ENCODE measurements at regions not wholly inside any gene's neighbourhood (a gene's known extent, or its start where the extent isn't known, plus 50 kb on each side); places are given as distances from the start of the nearest gene placed in this dataset.

DNA sequence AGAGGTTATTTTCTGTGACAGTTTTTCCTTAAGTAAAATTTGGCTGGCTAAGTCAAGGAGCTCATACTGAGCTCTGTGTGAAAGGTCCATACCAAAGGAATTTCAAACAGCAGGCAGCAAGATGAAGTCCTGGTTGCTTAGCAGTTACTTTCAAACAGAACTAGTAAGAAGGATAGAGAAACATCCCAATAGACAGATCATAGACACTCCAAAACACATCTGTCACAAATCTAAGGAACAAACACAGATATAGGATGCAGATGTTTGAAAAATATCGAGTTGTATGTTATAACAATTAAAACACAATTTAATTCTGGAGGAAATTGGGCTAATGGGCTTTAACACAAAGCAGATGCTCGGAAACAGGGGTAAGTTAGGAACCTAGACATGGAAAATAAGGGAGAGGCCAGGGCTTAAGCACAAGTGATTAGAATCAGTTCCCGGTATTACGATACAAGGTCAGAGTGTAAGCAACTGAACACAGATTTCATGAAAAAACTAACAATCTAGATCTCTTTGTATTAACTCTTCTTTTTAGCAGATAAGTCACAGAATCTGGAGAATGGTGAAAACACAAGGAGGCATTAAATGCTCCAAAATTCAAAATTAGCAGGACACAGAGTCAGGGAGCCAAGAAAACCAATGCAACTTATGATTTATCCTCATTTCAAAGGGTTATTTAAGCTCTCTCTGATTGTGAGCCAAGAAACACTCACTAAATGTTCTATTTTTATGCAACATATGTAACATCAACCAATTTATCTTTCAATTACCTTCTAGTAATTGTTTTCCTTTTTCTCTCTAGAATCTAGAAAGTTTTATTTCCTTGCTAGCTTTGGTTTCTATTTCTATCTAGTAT, 1992.9 kb upstream of the PCDH20 start:
- H3K27ac ChIP-seq, result no peak overlapping the region

DNA sequence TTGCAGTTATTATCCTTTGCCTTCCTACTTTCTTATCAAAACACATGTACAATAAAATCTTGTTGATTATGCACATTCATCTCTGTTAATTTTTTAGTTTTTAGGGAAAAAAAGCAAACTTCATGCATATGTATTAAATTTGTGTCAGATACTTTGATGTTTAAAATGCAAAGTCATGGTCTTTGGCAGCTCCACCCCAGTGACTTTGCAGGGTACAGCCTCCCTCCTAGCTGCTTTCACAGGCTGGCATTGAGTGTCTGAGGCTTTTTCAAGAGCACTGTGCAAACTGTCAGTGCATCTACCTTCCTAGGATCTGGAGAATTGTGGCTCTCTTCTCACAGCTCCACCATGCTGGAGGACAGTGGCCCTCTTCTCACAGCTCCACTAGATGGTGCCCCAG, 1988.1 kb upstream of the PCDH20 start:
- Histone ChIP-seq H3K4me3 (no peak overlapping the region), H3K27me3 (no peaks in the 10 kb centered on the region), H3K36me3 (no peaks in the 10 kb centered on the region), H3K27ac (no peak overlapping the region), H3K4me1 (no peaks in the 10 kb centered on the region), H3K9me3 (no peaks in the 10 kb centered on the region)
- TF ChIP-seq, protein P1, sequence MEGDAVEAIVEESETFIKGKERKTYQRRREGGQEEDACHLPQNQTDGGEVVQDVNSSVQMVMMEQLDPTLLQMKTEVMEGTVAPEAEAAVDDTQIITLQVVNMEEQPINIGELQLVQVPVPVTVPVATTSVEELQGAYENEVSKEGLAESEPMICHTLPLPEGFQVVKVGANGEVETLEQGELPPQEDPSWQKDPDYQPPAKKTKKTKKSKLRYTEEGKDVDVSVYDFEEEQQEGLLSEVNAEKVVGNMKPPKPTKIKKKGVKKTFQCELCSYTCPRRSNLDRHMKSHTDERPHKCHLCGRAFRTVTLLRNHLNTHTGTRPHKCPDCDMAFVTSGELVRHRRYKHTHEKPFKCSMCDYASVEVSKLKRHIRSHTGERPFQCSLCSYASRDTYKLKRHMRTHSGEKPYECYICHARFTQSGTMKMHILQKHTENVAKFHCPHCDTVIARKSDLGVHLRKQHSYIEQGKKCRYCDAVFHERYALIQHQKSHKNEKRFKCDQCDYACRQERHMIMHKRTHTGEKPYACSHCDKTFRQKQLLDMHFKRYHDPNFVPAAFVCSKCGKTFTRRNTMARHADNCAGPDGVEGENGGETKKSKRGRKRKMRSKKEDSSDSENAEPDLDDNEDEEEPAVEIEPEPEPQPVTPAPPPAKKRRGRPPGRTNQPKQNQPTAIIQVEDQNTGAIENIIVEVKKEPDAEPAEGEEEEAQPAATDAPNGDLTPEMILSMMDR (IDR thresholded peaks at IDR 0.05), result no peak
- TF ChIP-seq EP300 (IDR thresholded peaks at IDR 0.05) (no peak), POLR2A (IDR thresholded peaks at IDR 0.05) (no peak)
- DNase-seq (ENCODE audit: low spot score in 2 of 2), result no peak

More for the DNA sequence above, 1992.9 kb upstream of the PCDH20 start:
- H3K36me3 ChIP-seq, result no peaks in the 10 kb centered on the region
- no peaks in the 10 kb centered on the region for H3K4me1 ChIP-seq
- DNase-seq (ENCODE audit: low spot score in 2 of 2), result no peak
- H3K9me3 ChIP-seq, result no peaks in the 10 kb centered on the region
- WGBS, 2 donors, result 48 to 53% methylated on average over 4 of the region's 4 CpGs
- TF ChIP-seq, protein P1 (IDR thresholded peaks at IDR 0.05), result no peak
- no peak for TF ChIP-seq POLR2A (IDR thresholded peaks at IDR 0.05)
- no peak for TF ChIP-seq EP300 (IDR thresholded peaks at IDR 0.05)
- no peak overlapping the region for H3K4me3 ChIP-seq
- no peaks in the 10 kb centered on the region for H3K27me3 ChIP-seq

DNA sequence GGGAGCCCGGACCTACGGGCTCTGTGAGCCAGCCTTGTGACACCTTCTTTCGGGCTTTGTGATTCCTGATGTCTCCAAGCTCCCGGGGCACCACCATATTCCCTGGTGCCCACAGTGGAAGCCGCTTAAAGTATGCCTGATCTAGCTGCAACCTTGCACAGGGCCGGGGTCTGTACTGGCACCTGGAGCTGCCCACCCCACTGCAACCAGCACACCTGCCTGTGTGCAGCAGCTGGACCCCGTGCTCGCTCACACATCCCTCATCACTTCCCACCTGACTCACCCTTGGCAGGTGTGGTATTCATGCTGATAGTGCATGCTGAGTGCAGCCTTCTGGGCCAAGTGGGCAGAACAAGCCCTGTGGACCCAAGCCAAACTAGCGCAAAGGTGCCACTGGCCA, 1981.1 kb upstream of the PCDH20 start:
- no peak for DNase-seq (ENCODE audit: low spot score in 2 of 2)
- 83% methylated on average over 6 to 9 of the region's 9 CpGs for WGBS, 2 donors
- Histone ChIP-seq H3K9me3 (no peaks in the 10 kb centered on the region), H3K27me3 (no peaks in the 10 kb centered on the region), H3K36me3 (no peaks in the 10 kb centered on the region), H3K27ac (no peak overlapping the region), H3K4me1 (no peaks in the 10 kb centered on the region), H3K4me3 (no peak overlapping the region)
- TF ChIP-seq, protein P1 (IDR thresholded peaks at IDR 0.05), result no peak
- TF ChIP-seq POLR2A (IDR thresholded peaks at IDR 0.05) (no peak), EP300 (IDR thresholded peaks at IDR 0.05) (no peak)

DNA sequence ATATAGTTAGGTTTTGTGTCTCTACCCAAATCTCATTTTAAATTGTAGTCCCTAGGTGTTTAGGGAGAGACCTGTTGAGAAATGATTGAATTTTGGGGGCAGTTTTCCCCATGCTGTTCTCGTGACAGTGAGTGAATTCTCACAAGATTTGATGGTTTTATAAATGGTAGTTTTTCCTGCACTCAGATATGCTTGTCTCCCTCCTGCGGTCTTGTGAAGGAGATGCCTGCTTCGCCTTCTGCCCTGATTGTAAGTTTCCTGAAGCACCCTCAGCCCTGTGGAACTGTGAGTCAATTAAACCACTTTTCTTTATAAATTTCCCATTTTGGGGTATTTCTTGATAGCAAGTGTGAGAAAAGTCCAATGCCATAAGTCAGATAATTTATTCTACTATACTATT, 1977.5 kb upstream of the PCDH20 start:
- 74 to 88% methylated on average over 3 of the region's 3 CpGs for WGBS, 2 donors
- no peaks in the 10 kb centered on the region for H3K27me3 ChIP-seq

DNA sequence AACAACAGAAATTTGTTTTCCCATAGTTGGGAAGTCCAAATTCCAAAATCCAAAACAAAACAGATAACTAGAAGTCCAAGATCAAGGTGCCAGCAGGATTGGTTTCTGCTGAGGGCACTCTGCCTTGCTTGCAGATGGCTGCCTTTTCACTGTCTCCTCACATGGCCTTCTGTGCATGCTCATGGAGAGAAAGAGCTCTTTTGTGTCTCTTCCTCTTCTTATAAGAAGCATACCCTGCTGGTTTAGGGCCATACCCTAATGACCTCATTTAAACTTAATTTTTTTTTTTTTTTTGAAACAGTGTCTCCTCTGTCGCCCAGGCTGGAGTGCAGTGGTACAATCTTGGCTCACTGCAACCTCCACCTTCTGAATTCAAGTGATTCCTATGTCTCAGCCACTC, 1974.1 kb upstream of the PCDH20 start:
- H3K27ac ChIP-seq, result no peak overlapping the region
- no peaks in the 10 kb centered on the region for H3K9me3 ChIP-seq
- H3K27me3 ChIP-seq, result no peaks in the 10 kb centered on the region
- H3K36me3 ChIP-seq, result no peaks in the 10 kb centered on the region
- H3K4me1 ChIP-seq, result no peaks in the 10 kb centered on the region
- 75 to 89% methylated on average over 1 of the region's 1 CpG for WGBS, 2 donors
- DNase-seq (ENCODE audit: low spot score in 2 of 2), result no peak
- TF ChIP-seq POLR2A (IDR thresholded peaks at IDR 0.05) (no peak), EP300 (IDR thresholded peaks at IDR 0.05) (no peak)
- TF ChIP-seq, protein P1 (IDR thresholded peaks at IDR 0.05), result no peak
- no peak overlapping the region for H3K4me3 ChIP-seq

More for the DNA sequence above, 1977.5 kb upstream of the PCDH20 start:
- TF ChIP-seq POLR2A (IDR thresholded peaks at IDR 0.05) (no peak), EP300 (IDR thresholded peaks at IDR 0.05) (no peak)
- TF ChIP-seq, protein P1 (IDR thresholded peaks at IDR 0.05), result no peak
- H3K36me3 ChIP-seq, result no peaks in the 10 kb centered on the region
- no peak overlapping the region for H3K4me3 ChIP-seq
- H3K27ac ChIP-seq, result no peak overlapping the region
- DNase-seq (ENCODE audit: low spot score in 2 of 2), result no peak
- no peaks in the 10 kb centered on the region for H3K4me1 ChIP-seq
- H3K9me3 ChIP-seq, result no peaks in the 10 kb centered on the region
